IMR-90 (cell line): ENCODE measurements at regions not wholly inside any gene's neighbourhood (a gene's known extent, or its start where the extent isn't known, plus 50 kb on each side); places are given as distances from the start of the nearest gene placed in this dataset.
A peak's percentile ranks its signal among the peaks of the same experiment; 100 is the strongest.

Source experiments
- ATAC-seq: fragments of 200-7000 bp; cut with Tn5 transposase; 2 replicates; pipeline ENCODE4 v1.9.1; 2020; ENCODE audit warnings: low read depth, mild to moderate bottlenecking, moderate library complexity
- BruUV-seq: library from RNA; stranded (reverse); fragments of 400-500 nt; replicated peaks from 2 replicates; lab custom pipeline; 2021; lab: Mats Ljungman, UMichigan
- CTCF ChIA-PET: fragments of 300-600 bp; formaldehyde crosslinking; extraction: SDS; loops from one replicate; lab custom pipeline; 2021; ENCODE audit warnings: antibody characterized with exemption; lab: Yijun Ruan, JAX
- POLR2A ChIA-PET: fragments of 300-600 bp; sonication (Branson Sonifier 250); formaldehyde crosslinking; loops from one replicate; lab custom pipeline; 2022; ENCODE audit warnings: antibody characterized with exemption; ENCODE audit not compliant: unreplicated experiment; lab: Charles Lee
- DNase-seq: peaks from one replicate; pipeline ENCODE4 v3.0.0; 2013
- H2AFZ ChIP-seq: replicated peaks from 2 replicates; pipeline ENCODE3; 2013; ENCODE audit warnings: low read length, mild to moderate bottlenecking; ENCODE audit not compliant: poor library complexity
- H2AK5ac ChIP-seq: 2 replicates; pipeline ENCODE4 v1.6.1; 2013; ENCODE audit warnings: low read depth, low read length, inconsistent platforms
- H2AK9ac ChIP-seq: replicated peaks from 2 replicates; pipeline ENCODE3; 2013; ENCODE audit warnings: mild to moderate bottlenecking, low read depth, low read length, moderate library complexity; ENCODE audit not compliant: poor library complexity
- H2BK120ac ChIP-seq: 2 replicates; pipeline ENCODE4 v1.6.1; 2013; ENCODE audit warnings: low read depth, low read length, inconsistent platforms
- H2BK15ac ChIP-seq: 3 replicates; pipeline ENCODE4 v1.6.1; 2013; ENCODE audit warnings: low read depth, low read length, inconsistent platforms
- H2BK20ac ChIP-seq: 2 replicates; pipeline ENCODE4 v1.6.1; 2013; ENCODE audit warnings: low read depth, mild to moderate bottlenecking, inconsistent platforms, low read length, moderate library complexity
- H2BK5ac ChIP-seq: 2 replicates; pipeline ENCODE4 v1.6.1; 2013; ENCODE audit warnings: mild to moderate bottlenecking, low read depth, low read length, inconsistent platforms; ENCODE audit not compliant: poor library complexity, severe bottlenecking
- H3K14ac ChIP-seq: replicated peaks from 2 replicates; pipeline ENCODE4 v1.6.1; 2013; ENCODE audit warnings: low read depth, low read length, inconsistent platforms
- H3K18ac ChIP-seq: 2 replicates; pipeline ENCODE4 v1.6.1; 2013; ENCODE audit warnings: low read depth, low read length, control low read depth
- H3K23ac ChIP-seq: 2 replicates; pipeline ENCODE4 v1.6.1; 2013; ENCODE audit warnings: low read depth, low read length, inconsistent platforms
- H3K27ac ChIP-seq: 2 replicates; pipeline ENCODE4 v1.5.1; 2013; ENCODE audit warnings: mild to moderate bottlenecking, control low read depth, low read length; ENCODE audit not compliant: insufficient read depth
- H3K27me3 ChIP-seq: 2 replicates; pipeline ENCODE4 v1.6.1; 2013; ENCODE audit warnings: low read length; ENCODE audit not compliant: control insufficient read depth, insufficient read depth
- H3K36me3 ChIP-seq: 2 replicates; pipeline ENCODE4 v1.6.1; 2013; ENCODE audit warnings: low read length, mixed read lengths; ENCODE audit not compliant: control insufficient read depth, insufficient read depth
- H3K4ac ChIP-seq: 2 replicates; pipeline ENCODE4 v1.6.1; 2013; ENCODE audit warnings: low read depth, low read length, inconsistent platforms
- H3K4me1 ChIP-seq: 2 replicates; pipeline ENCODE4 v1.6.1; 2013; ENCODE audit warnings: low read length, mixed read lengths; ENCODE audit not compliant: control insufficient read depth, insufficient read depth
- H3K4me2 ChIP-seq: 2 replicates; pipeline ENCODE4 v1.6.1; 2013; ENCODE audit warnings: low read depth, mild to moderate bottlenecking, control low read depth, low read length, moderate library complexity
- H3K4me3 ChIP-seq: 2 replicates; pipeline ENCODE4 v1.5.1; 2013; ENCODE audit warnings: low read depth, mild to moderate bottlenecking, control low read depth, low read length, moderate library complexity; ENCODE audit not compliant: insufficient read depth
- H3K56ac ChIP-seq: 2 replicates; pipeline ENCODE4 v1.6.1; 2013; ENCODE audit warnings: low read length, inconsistent platforms; ENCODE audit not compliant: insufficient read depth; ENCODE audit errors: extremely low read depth
- H3K79me1 ChIP-seq, 2 experiments: 2 replicates each; pipeline ENCODE4 v1.6.1; 2013; ENCODE audit warnings: low read length in 2 of 2, inconsistent platforms in 1 of 2, low read depth in 1 of 2
- H3K9ac ChIP-seq: 2 replicates; pipeline ENCODE4 v1.6.1; 2013; ENCODE audit warnings: low read depth, low read length, control low read depth
- H3K9me1 ChIP-seq: 2 replicates; pipeline ENCODE4 v1.6.1; 2013; ENCODE audit warnings: low read length, inconsistent platforms; ENCODE audit not compliant: insufficient read depth
- H3K9me3 ChIP-seq: 2 replicates; pipeline ENCODE4 v1.6.1; 2013; ENCODE audit warnings: low read length; ENCODE audit not compliant: control insufficient read depth, insufficient read depth
- H4K20me1 ChIP-seq: 2 replicates; pipeline ENCODE4 v1.6.1; 2013; ENCODE audit warnings: low read length, inconsistent platforms; ENCODE audit not compliant: insufficient read depth
- H4K5ac ChIP-seq: 2 replicates; pipeline ENCODE4 v1.6.1; 2013; ENCODE audit warnings: mild to moderate bottlenecking, low read depth, low read length, control low read depth
- H4K8ac ChIP-seq, 2 experiments: 2 replicates each; pipeline ENCODE4 v1.6.1; 2013; ENCODE audit warnings: low read depth in 2 of 2, low read length in 2 of 2, control low read depth in 1 of 2, inconsistent platforms in 1 of 2
- H4K91ac ChIP-seq: 2 replicates; pipeline ENCODE4 v1.6.1; 2013; ENCODE audit warnings: low read depth, low read length, inconsistent platforms; ENCODE audit not compliant: insufficient read depth
- BHLHE40 ChIP-seq: fragments of 150-350 bp; IDR thresholded peaks from 2 replicates; pipeline ENCODE4 v1.6.1; 2016; ENCODE audit warnings: mild to moderate bottlenecking, low read depth, low read length
- CEBPB ChIP-seq: IDR thresholded peaks from 2 replicates; pipeline ENCODE4 v1.6.1; 2012; ENCODE audit warnings: low read depth, low read length, improper control_type of control experiment
- CHD1 ChIP-seq: IDR thresholded peaks from 2 replicates; pipeline ENCODE4 v1.6.1; 2012; ENCODE audit warnings: low read depth, low read length, improper control_type of control experiment
- ELK1 ChIP-seq: fragments of 150-350 bp; IDR thresholded peaks from 2 replicates; pipeline ENCODE4 v1.6.1; 2016; ENCODE audit warnings: low read depth, mild to moderate bottlenecking, low read length, moderate library complexity, borderline replicate concordance
- FOS ChIP-seq: fragments of 150-350 bp; IDR thresholded peaks from 2 replicates; pipeline ENCODE4 v1.6.1; 2016; ENCODE audit warnings: low read depth, low read length
- MAFK ChIP-seq: IDR thresholded peaks from 2 replicates; pipeline ENCODE4 v1.6.1; 2012; ENCODE audit warnings: low read depth, low read length, improper control_type of control experiment
- MXI1 ChIP-seq: IDR thresholded peaks from 2 replicates; pipeline ENCODE4 v1.6.1; 2012; ENCODE audit warnings: low read depth, mild to moderate bottlenecking, low read length, moderate library complexity, borderline replicate concordance
- NFE2L2 ChIP-seq: fragments of 150-350 bp; IDR thresholded peaks from 2 replicates; pipeline ENCODE4 v1.6.1; 2016; ENCODE audit warnings: low read depth, mild to moderate bottlenecking, low read length
- POLR2A ChIP-seq: IDR thresholded peaks from 2 replicates; pipeline ENCODE4 v1.6.1; 2012; ENCODE audit warnings: mild to moderate bottlenecking, low read depth, low read length
- RAD21 ChIP-seq: IDR thresholded peaks from 2 replicates; pipeline ENCODE4 v1.6.1; 2012; ENCODE audit warnings: low read length, improper control_type of control experiment
- RCOR1 ChIP-seq: IDR thresholded peaks from 2 replicates; pipeline ENCODE4 v1.6.1; 2012; ENCODE audit warnings: mild to moderate bottlenecking, low read length, improper control_type of control experiment; ENCODE audit not compliant: insufficient replicate concordance
- SMC3 ChIP-seq: fragments of 150-350 bp; IDR thresholded peaks from 2 replicates; pipeline ENCODE4 v1.6.1; 2016; ENCODE audit warnings: low read depth, mild to moderate bottlenecking, antibody characterized with exemption, low read length, moderate library complexity
- WGBS, 2 experiments: methylation state at CpG; one replicate each; pipeline versions ENCODE4 v1.1.5 to v1.1.7; 2013; ENCODE audit warnings: missing lambda C conversion rate in 2 of 2; ENCODE audit not compliant: insufficient read length in 1 of 2; ENCODE audit errors: extremely low coverage in 2 of 2; 5-methylcytosine and 5-hydroxymethylcytosine counted together
- dilution Hi-C: fragments of 300-500 bp; cut with HindIII; formaldehyde crosslinking; loops from one replicate; pipeline ENCODE4 v1.14.3; 2018; ENCODE audit warnings: low sequenced_read_pairs; ENCODE audit not compliant: unreplicated experiment
- in situ Hi-C: fragments of 300-500 bp; cut with MboI; formaldehyde crosslinking; loops from 3 replicates; pipeline ENCODE4 v1.14.3; 2019; ENCODE audit warnings: low sequenced_read_pairs, inconsistent platforms, mixed read lengths
- intact Hi-C: fragments of 100-400 bp; cut with micrococcal nuclease; formaldehyde crosslinking; loops from 2 replicates; pipeline ENCODE4 v1.10.0; 2022
- TF ChIP-seq, protein P1 (sequence below): conservative IDR thresholded peaks from 2 replicates; pipeline ENCODE4 v1.5.1; 2012; ENCODE audit warnings: mild to moderate bottlenecking, low read depth, low read length, improper control_type of control experiment
- TF ChIP-seq, protein P2 (sequence below): fragments of 150-350 bp; IDR thresholded peaks from 2 replicates; pipeline ENCODE4 v1.6.1; 2017; ENCODE audit warnings: mild to moderate bottlenecking, antibody characterized with exemption, low read length, low read depth

DNA sequence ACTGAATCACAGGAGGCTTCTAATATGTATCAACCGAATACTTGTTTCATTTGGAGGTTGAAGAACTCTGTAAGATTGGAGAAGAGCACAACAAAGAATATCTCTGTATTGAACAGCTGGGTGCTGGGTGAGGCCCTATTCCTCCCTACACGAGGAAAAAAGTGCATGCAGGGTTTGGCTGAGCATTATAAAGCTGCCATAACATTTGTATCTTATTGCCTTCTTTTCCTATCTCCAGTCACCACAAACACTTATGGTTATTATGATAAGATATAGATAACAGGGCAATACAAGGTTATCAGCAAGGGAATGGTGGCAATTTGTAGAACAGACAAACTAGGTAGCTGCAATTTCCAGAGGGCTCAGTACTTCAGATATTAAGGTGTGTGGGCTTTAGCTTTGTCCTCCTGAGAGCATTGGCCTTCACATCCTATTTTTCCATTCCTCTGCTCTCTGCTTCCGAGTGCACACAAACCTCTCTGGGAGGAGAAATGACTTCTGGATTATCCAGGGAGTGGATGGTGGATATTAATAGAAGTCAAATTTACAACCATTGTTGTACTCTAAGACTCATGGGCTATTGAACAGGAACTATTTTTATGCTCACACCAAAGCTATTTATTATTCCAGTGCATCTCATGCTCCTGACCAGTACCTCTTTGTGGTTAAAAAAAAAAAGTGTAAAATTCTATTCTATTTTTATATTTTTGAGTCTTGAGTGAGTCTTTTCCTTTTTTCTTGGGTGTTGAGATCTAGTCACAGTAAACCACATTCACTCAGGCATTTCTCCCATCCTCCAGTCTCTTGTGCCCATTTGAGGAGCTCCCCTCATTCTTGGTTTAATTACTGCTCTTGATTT lies 248.4 kb downstream of the ETAA1 start:
- H3K14ac ChIP-seq: no peak overlapping the region; the same call in 1 of the 2 replicates
- no peak overlapping the region for H3K4me3 ChIP-seq
- H4K5ac ChIP-seq: no peak overlapping the region
- peaks cover 0 to 11% of the 10 kb centered on the region in 2 experiments; a peak in 2 of 4 replicates for H3K79me1 ChIP-seq
- POLR2A ChIA-PET: interaction anchor here (0.6 kb wide), 1 partner anchor 724 kb away, joined by 4 read pairs; no protein-coding TSS in a partner anchor
- no peak overlapping the region; a peak in 2 of 4 replicates for H4K8ac ChIP-seq
- no TSS peak for BruUV-seq
- no peaks in the 10 kb centered on the region for H3K27me3 ChIP-seq
- peaks cover 7% of the 10 kb centered on the region for H3K9me3 ChIP-seq
- 0 out of 3 replicates have a peak overlapping the region, but pooled peaks have one; percentile 38 for H2BK15ac ChIP-seq
- no peak overlapping the region for H2BK20ac ChIP-seq
- H4K91ac ChIP-seq: no peak overlapping the region
- intact Hi-C loops: no loop called here
- no peak overlapping the region for H3K23ac ChIP-seq
- no peak overlapping the region for H2BK5ac ChIP-seq
- CTCF ChIA-PET: interaction anchor here (0.5 to 0.9 kb wide), 2 partner anchors 386 to 1215 kb away, joined by 3 to 4 read pairs; no protein-coding TSS in a partner anchor
- in situ Hi-C loops: loop anchor here (10.0 to 25.0 kb wide), 3 partner anchors 408 to 1211 kb away; partner anchors contain the start of gene MEIS1
- H4K20me1 ChIP-seq: no peaks in the 10 kb centered on the region
- H3K4me2 ChIP-seq: no peak overlapping the region
- peak overlapping the region; percentile 38; the same call in 1 of the 2 replicates for H3K4ac ChIP-seq
- dilution Hi-C loops: no loop called here
- H2BK120ac ChIP-seq: peak overlapping the region; percentile 25; the same call in 1 of the 2 replicates
- peaks cover 9% of the 10 kb centered on the region for H3K4me1 ChIP-seq
- H3K36me3 ChIP-seq: no peaks in the 10 kb centered on the region
- no peak overlapping the region for H3K27ac ChIP-seq
- no peak overlapping the region for H2AFZ ChIP-seq
- DNase-seq (peak; percentile 30), ATAC-seq (no peak)
- peak overlapping the region; percentile 57; the same call in 1 of the 2 replicates for H2AK5ac ChIP-seq
- WGBS, 2 experiments: no CpG with 5 or more reads among the region's 3 CpGs
- no peak overlapping the region for H3K56ac ChIP-seq
- peak overlapping the region; percentile 6; the same call in 1 of the 2 replicates for H3K18ac ChIP-seq
- peaks cover 4% of the 10 kb centered on the region for H3K9me1 ChIP-seq
- no peak overlapping the region for H3K9ac ChIP-seq
- no peak overlapping the region for H2AK9ac ChIP-seq
- TF ChIP-seq, protein P1, sequence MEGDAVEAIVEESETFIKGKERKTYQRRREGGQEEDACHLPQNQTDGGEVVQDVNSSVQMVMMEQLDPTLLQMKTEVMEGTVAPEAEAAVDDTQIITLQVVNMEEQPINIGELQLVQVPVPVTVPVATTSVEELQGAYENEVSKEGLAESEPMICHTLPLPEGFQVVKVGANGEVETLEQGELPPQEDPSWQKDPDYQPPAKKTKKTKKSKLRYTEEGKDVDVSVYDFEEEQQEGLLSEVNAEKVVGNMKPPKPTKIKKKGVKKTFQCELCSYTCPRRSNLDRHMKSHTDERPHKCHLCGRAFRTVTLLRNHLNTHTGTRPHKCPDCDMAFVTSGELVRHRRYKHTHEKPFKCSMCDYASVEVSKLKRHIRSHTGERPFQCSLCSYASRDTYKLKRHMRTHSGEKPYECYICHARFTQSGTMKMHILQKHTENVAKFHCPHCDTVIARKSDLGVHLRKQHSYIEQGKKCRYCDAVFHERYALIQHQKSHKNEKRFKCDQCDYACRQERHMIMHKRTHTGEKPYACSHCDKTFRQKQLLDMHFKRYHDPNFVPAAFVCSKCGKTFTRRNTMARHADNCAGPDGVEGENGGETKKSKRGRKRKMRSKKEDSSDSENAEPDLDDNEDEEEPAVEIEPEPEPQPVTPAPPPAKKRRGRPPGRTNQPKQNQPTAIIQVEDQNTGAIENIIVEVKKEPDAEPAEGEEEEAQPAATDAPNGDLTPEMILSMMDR: no peak
- TF ChIP-seq MXI1 (no peak), ELK1 (no peak), BHLHE40 (no peak), RCOR1 (no peak), NFE2L2 (no peak), MAFK (no peak), FOS (no peak), CHD1 (no peak), SMC3 (no peak), RAD21 (no peak), CEBPB (no peak), POLR2A (no peak)
- TF ChIP-seq, protein P2, sequence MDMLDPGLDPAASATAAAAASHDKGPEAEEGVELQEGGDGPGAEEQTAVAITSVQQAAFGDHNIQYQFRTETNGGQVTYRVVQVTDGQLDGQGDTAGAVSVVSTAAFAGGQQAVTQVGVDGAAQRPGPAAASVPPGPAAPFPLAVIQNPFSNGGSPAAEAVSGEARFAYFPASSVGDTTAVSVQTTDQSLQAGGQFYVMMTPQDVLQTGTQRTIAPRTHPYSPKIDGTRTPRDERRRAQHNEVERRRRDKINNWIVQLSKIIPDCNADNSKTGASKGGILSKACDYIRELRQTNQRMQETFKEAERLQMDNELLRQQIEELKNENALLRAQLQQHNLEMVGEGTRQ: no peak
